Osteocyte (in vitro differentiated cells): ENCODE measurements at regions not wholly inside any gene's neighbourhood (a gene's known extent, or its start where the extent isn't known, plus 50 kb on each side); places are given as distances from the start of the nearest gene placed in this dataset.

ENCODE experiments used
- DNase-seq: peaks from one replicate; pipeline ENCODE4 v3.0.0; 2021; ENCODE audit warnings: mixed read lengths; ENCODE audit not compliant: unreplicated experiment; ENCODE audit errors: extremely low spot score
- H3K27ac Mint-ChIP-seq: one replicate; pipeline ENCODE4 v1.8.0; 2021; ENCODE audit warnings: mild to moderate bottlenecking, mixed read lengths; ENCODE audit not compliant: unreplicated experiment
- H3K27me3 Mint-ChIP-seq: one replicate; pipeline ENCODE4 v1.8.0; 2021; ENCODE audit warnings: mixed read lengths; ENCODE audit not compliant: unreplicated experiment
- H3K36me3 Mint-ChIP-seq: one replicate; pipeline ENCODE4 v1.8.0; 2021; ENCODE audit warnings: mixed read lengths; ENCODE audit not compliant: unreplicated experiment
- H3K4me1 Mint-ChIP-seq: one replicate; pipeline ENCODE4 v1.8.0; 2021; ENCODE audit warnings: mixed read lengths; ENCODE audit not compliant: unreplicated experiment
- H3K4me3 Mint-ChIP-seq: one replicate; pipeline ENCODE4 v1.8.0; 2021; ENCODE audit warnings: mild to moderate bottlenecking, moderate library complexity, mixed read lengths; ENCODE audit not compliant: unreplicated experiment
- H3K9me3 Mint-ChIP-seq: one replicate; pipeline ENCODE4 v1.8.0; 2021; ENCODE audit warnings: mixed read lengths; ENCODE audit not compliant: unreplicated experiment
- TF ChIP-seq, protein P1 (sequence below): fragments of 200-600 bp; sonication (generic); IDR thresholded peaks from 2 replicates; pipeline ENCODE4 v1.5.0; 2021; ENCODE audit warnings: antibody characterized with exemption, mild to moderate bottlenecking, moderate library complexity

DNA sequence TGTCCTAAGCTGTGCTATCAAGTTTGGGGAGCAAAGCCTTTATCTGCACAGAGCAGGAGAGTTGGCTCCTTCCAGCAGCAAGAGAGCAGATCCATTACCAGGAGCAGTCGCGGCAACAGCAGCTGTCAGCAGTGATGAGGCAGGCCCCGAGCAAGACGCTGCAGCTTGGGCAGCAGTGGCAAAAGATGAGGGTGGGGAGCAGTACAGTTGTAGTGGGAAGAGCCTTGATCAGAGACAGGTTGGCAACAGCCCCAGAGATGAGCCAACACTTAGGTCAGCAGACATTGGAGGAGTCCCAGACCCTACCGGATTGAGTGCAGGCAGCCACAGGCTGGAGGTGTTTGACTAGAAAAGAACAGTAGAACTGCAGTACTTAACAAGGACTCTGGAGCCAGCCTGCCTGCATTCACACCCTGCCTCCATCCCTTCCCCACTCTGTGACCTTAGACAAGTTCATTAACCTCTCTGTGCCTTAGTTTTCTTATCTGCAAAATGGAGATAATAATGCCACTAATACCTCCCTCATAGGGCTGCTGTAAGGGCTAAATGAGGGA lies 117.1 kb upstream of the SERTAD2 start:
- Mint-ChIP-seq H3K4me3 (no peak overlapping the region), H3K9me3 (no peaks in the 10 kb centered on the region), H3K27me3 (no peaks in the 10 kb centered on the region), H3K27ac (no peak overlapping the region), H3K4me1 (peaks cover 16% of the 10 kb centered on the region), H3K36me3 (peaks cover under 1% of the 10 kb centered on the region)
- no peak for DNase-seq
- TF ChIP-seq, protein P1, sequence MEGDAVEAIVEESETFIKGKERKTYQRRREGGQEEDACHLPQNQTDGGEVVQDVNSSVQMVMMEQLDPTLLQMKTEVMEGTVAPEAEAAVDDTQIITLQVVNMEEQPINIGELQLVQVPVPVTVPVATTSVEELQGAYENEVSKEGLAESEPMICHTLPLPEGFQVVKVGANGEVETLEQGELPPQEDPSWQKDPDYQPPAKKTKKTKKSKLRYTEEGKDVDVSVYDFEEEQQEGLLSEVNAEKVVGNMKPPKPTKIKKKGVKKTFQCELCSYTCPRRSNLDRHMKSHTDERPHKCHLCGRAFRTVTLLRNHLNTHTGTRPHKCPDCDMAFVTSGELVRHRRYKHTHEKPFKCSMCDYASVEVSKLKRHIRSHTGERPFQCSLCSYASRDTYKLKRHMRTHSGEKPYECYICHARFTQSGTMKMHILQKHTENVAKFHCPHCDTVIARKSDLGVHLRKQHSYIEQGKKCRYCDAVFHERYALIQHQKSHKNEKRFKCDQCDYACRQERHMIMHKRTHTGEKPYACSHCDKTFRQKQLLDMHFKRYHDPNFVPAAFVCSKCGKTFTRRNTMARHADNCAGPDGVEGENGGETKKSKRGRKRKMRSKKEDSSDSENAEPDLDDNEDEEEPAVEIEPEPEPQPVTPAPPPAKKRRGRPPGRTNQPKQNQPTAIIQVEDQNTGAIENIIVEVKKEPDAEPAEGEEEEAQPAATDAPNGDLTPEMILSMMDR = no peak

DNA sequence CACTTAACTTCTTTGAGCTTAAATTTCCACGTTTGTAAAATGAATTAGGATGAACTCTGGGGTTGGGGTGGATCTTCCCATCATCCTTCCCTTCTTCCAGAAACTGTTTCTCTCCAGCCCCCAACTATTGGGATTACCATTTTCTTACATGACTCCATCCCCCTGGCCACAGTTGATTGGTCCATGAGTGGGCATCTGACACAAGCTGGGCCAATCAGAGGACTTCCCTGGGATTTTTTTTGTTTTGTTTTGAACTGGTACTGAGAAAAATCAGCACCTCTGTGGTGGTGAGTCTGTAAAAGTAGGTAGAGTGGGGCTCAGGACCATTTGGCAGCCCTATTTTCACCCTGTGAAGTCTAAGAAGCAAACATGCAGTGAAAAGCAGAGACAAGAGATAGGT lies 118.0 kb upstream of the SERTAD2 start:
- DNase-seq = no peak
- TF ChIP-seq, protein P1 = no peak
- Mint-ChIP-seq H3K36me3 (peaks cover 5% of the 10 kb centered on the region), H3K27ac (no peak overlapping the region), H3K4me3 (no peak overlapping the region), H3K27me3 (no peaks in the 10 kb centered on the region), H3K4me1 (peaks cover 12% of the 10 kb centered on the region), H3K9me3 (peaks cover 5% of the 10 kb centered on the region)

DNA sequence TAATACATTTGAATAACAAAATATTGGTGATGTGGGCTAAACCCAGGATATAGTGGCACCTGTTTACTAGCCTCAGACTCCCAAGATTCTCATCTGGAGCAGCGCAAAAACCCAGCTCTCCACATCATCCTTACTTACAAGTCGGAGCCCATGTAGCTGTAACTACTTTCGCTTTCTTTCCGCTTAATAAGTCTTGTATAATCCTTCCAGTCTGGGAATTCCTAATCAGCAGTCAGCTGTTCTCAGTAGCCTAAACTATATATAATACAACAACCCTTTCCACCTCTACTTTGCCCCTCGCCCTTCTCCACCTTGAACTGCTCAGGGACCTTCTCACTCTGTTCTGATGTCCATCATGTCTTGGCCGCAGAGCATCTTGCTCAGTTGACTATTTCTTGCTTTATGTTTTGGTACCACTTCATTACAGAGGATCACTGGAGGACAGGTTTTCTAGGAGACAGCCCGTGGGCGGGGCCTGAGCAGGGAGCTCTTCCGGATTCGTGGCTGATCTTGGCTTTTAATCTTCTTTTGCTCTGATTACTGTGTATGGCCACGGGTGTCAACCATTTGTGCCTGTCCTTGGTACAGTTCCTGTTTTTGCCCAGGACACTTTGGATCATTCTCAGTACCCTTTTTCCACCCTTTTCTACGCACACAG lies 119.9 kb upstream of the SERTAD2 start:
- no peak for DNase-seq
- Mint-ChIP-seq H3K27me3 (no peaks in the 10 kb centered on the region), H3K9me3 (peaks cover 5% of the 10 kb centered on the region), H3K27ac (no peak overlapping the region), H3K4me3 (no peak overlapping the region), H3K36me3 (peaks cover 5% of the 10 kb centered on the region), H3K4me1 (peaks cover 8% of the 10 kb centered on the region)
- TF ChIP-seq, protein P1 = no peak

GRCh38 chr2:64777841-64778240 lies 124.1 kb upstream of the SERTAD2 start:
- Mint-ChIP-seq H3K4me1 (peaks cover 12% of the 10 kb centered on the region), H3K9me3 (peaks cover 5% of the 10 kb centered on the region), H3K27ac (no peak overlapping the region), H3K4me3 (no peak overlapping the region), H3K27me3 (no peaks in the 10 kb centered on the region), H3K36me3 (peaks cover 5% of the 10 kb centered on the region)
- no peak for DNase-seq
- TF ChIP-seq, protein P1 = no peak

GRCh38 chr2:64779117-64779690 lies 125.5 kb upstream of the SERTAD2 start:
- peaks cover 12% of the 10 kb centered on the region for H3K4me1 Mint-ChIP-seq

More at GRCh38 chr2:64779117-64779690, 125.5 kb upstream of the SERTAD2 start:
- Mint-ChIP-seq H3K27ac (peak overlapping the region; percentile 53), H3K36me3 (peaks cover 5% of the 10 kb centered on the region), H3K27me3 (no peaks in the 10 kb centered on the region), H3K9me3 (peaks cover 5% of the 10 kb centered on the region), H3K4me3 (no peak overlapping the region)
- no peak for DNase-seq
- TF ChIP-seq, protein P1 = no peak
